ENCODE measurements at regions not wholly inside any gene's neighbourhood (a gene's known extent, or its start where the extent isn't known, plus 50 kb on each side); places are given as distances from the start of the nearest gene placed in this dataset.

DNA sequence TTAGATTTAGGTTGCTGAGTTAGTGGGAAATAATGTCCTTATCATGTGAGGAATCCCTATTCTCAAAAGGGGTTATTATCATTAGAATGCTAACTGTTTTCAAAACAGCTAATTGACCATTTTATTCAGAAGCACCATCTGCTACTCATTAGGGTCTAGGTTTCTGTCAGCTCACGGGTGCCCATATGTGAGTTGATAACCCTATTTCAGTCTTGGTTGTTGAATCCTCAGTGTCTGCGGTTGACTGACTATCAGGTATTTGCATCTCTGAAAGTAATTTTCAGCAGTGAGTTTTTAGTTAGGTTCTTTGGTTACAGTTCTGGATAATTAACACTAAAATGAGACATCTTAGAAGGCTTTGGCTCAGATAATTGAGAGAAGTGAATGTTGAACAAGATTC, 1404.0 kb downstream of the AACS start:
- TF ChIP-seq, protein P1, sequence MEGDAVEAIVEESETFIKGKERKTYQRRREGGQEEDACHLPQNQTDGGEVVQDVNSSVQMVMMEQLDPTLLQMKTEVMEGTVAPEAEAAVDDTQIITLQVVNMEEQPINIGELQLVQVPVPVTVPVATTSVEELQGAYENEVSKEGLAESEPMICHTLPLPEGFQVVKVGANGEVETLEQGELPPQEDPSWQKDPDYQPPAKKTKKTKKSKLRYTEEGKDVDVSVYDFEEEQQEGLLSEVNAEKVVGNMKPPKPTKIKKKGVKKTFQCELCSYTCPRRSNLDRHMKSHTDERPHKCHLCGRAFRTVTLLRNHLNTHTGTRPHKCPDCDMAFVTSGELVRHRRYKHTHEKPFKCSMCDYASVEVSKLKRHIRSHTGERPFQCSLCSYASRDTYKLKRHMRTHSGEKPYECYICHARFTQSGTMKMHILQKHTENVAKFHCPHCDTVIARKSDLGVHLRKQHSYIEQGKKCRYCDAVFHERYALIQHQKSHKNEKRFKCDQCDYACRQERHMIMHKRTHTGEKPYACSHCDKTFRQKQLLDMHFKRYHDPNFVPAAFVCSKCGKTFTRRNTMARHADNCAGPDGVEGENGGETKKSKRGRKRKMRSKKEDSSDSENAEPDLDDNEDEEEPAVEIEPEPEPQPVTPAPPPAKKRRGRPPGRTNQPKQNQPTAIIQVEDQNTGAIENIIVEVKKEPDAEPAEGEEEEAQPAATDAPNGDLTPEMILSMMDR (IDR thresholded peaks at IDR 0.05) = no peak
- no peak for TF ChIP-seq EP300 (IDR thresholded peaks at IDR 0.05)
- TF ChIP-seq POLR2A (IDR thresholded peaks at IDR 0.05; ENCODE audit: low read depth) = no peak
